ENCODE measurements at regions not wholly inside any gene's neighbourhood (a gene's known extent, or its start where the extent isn't known, plus 50 kb on each side); places are given as distances from the start of the nearest gene placed in this dataset.
"Not testable (repeated sequence)": the region's sequence is repeated elsewhere in the genome, so short reads cannot be mapped to it uniquely, and the experiment has no call there.

DNA sequence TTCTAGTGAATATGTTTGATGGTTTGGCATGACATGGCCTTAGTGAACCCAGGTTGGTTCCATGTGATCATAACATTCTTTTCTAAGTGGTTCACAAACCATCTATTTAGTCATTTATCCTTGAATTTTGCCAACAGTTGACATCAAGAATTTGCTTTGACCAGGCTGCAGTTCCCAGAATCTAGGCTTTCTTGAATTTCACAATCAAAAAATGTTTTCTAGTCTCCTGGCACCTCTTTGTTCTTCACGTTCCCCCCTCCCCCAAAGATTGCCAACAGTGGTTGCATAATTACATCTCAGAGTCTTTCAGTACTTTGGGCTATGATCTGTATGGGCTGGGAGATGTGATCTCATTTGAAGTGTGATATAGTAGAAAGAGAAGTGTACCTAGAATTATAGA, 124.0 kb downstream of the GATA6 start:
- Histone ChIP-seq H3K36me3 (ENCODE audit: control insufficient read depth, insufficient read depth, low read length) (no peaks in the 10 kb centered on the region), H3K27me3 (ENCODE audit: control insufficient read depth, insufficient read depth, low read length) (no peaks in the 10 kb centered on the region), H3K4me3 (ENCODE audit: low read depth, low read length) (no peak overlapping the region)
- TF ChIP-seq, protein P1, sequence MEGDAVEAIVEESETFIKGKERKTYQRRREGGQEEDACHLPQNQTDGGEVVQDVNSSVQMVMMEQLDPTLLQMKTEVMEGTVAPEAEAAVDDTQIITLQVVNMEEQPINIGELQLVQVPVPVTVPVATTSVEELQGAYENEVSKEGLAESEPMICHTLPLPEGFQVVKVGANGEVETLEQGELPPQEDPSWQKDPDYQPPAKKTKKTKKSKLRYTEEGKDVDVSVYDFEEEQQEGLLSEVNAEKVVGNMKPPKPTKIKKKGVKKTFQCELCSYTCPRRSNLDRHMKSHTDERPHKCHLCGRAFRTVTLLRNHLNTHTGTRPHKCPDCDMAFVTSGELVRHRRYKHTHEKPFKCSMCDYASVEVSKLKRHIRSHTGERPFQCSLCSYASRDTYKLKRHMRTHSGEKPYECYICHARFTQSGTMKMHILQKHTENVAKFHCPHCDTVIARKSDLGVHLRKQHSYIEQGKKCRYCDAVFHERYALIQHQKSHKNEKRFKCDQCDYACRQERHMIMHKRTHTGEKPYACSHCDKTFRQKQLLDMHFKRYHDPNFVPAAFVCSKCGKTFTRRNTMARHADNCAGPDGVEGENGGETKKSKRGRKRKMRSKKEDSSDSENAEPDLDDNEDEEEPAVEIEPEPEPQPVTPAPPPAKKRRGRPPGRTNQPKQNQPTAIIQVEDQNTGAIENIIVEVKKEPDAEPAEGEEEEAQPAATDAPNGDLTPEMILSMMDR (IDR thresholded peaks at IDR 0.05; ENCODE audit: insufficient read depth, low read length, poor library complexity, severe bottlenecking) = no peak
- no peak for DNase-seq (ENCODE audit: low read depth)

DNA sequence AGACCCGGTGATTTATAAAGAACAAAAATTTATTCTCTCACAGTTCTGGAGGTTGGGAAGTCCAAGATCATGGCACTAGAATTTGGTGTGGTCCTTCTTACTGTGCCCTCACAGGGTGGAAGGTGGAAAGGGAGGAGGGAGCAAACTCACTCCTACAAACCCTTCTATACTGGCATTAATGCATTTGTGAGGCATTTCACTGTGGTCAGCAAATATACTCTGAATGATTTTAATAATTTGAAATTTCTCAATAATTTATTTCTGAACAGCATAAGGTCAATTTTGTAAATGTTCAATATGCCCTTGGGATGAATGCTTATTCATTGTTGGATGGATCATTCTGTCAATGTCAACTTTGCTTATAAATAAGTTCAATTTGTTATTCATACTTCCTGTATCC, 120.6 kb downstream of the GATA6 start:
- no peak overlapping the region for H3K4me3 ChIP-seq (ENCODE audit: low read depth, low read length)
- no peak for DNase-seq (ENCODE audit: low read depth)
- H3K36me3 ChIP-seq (ENCODE audit: control insufficient read depth, insufficient read depth, low read length) = no peaks in the 10 kb centered on the region
- H3K27me3 ChIP-seq (ENCODE audit: control insufficient read depth, insufficient read depth, low read length) = no peaks in the 10 kb centered on the region
- TF ChIP-seq, protein P1 (IDR thresholded peaks at IDR 0.05; ENCODE audit: insufficient read depth, low read length, poor library complexity, severe bottlenecking) = no peak

DNA sequence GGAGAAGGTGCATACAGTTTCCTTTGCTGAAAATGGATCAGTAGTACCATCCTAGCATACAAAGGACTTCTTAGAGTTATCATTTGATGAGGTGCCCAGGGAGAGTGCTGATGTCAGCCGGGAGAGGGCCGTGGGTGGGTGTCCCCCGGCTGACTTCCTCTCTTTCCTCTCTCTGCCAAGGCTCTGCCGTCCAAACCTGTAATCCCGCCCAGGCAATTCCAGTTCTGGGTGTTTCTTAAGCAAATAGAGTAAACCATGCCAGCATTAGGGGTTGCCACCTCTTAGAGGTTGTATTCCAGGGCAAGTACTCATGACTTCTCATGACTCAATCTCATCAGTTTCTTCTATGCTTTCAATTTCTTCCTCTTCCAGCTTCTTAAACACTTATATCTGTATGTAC, 117.2 kb downstream of the GATA6 start:
- Histone ChIP-seq H3K27me3 (ENCODE audit: control insufficient read depth, insufficient read depth, low read length) (no peaks in the 10 kb centered on the region), H3K36me3 (ENCODE audit: control insufficient read depth, insufficient read depth, low read length) (no peaks in the 10 kb centered on the region), H3K4me3 (ENCODE audit: low read depth, low read length) (no peak overlapping the region)
- no peak for DNase-seq (ENCODE audit: low read depth)
- TF ChIP-seq, protein P1 (IDR thresholded peaks at IDR 0.05; ENCODE audit: insufficient read depth, low read length, poor library complexity, severe bottlenecking) = no peak

DNA sequence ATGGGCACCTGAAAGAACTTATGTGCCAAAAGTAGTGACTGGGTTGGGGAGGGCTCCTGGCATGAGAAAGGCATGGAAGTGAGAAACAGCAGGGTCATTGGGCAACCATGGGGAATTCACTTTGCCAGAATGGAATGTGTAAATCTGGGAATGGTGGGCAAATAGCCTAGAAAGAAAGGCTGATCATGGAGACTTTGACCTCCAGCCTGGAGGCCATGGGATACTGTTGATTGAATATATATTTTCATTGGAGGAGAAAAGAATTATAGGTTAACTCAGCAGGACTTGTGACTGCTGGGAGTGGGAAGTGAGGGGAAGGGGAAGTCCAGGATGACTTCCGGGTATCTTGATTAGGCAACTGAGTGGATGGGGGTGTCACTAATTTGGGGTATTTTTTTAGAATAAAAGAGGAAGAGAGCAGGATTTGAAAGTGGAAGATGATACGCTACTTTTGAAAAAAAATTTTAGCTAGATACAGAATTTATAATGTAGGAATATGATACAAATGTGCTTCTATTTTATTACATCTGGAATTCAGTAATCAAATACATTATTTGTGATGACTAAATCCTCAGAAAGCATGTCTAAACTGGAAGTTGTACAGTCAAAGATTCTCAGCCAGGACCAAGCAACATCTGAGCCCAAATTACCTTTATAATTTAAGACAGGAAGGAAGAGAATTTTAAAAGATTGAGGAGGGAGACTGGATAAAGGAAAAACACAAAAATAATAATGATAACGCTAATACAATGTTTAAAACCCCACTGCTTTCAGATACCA, 116.2 kb downstream of the GATA6 start:
- no peaks in the 10 kb centered on the region for H3K27me3 ChIP-seq (ENCODE audit: control insufficient read depth, insufficient read depth, low read length)
- TF ChIP-seq, protein P1 (IDR thresholded peaks at IDR 0.05; ENCODE audit: insufficient read depth, low read length, poor library complexity, severe bottlenecking) = no peak
- no peaks in the 10 kb centered on the region for H3K36me3 ChIP-seq (ENCODE audit: control insufficient read depth, insufficient read depth, low read length)
- no peak overlapping the region for H3K4me3 ChIP-seq (ENCODE audit: low read depth, low read length)
- no peak for DNase-seq (ENCODE audit: low read depth)

DNA sequence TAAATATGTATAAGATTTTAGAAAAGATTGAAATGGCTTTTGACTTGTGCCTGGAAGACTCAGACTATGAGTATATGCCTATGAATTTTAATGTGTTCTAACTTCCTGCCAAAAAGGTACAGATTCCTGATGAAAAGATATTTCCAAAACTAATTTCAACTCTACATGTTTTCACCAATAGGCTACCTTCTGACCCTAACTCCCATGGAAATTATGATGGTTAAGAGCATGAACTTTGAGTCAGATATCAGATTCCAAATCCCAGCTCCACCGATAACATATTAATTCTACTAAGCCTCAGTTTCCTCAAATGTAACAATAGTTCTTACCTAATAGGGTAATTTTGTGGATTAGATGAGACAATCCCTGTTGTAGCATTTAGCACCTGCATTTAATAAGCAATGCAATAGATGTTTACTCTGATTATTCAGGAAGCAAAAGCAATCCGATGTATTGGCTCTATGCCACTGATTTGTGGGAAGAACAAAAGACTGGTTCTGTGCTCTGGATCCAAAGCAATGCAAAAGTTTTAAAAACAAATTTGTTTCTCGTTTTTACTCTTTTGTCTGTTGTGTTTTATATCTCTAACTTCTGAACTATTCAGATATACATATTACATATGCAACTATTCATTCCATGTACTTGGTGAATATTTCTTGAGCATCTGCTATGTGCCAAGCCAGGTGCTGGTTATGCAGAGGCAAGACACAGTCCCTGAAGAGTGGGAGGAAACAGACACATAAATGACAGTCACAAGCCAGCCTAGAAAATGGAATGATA, 115.4 kb downstream of the GATA6 start:
- Histone ChIP-seq H3K27me3 (ENCODE audit: control insufficient read depth, insufficient read depth, low read length) (no peaks in the 10 kb centered on the region), H3K36me3 (ENCODE audit: control insufficient read depth, insufficient read depth, low read length) (no peaks in the 10 kb centered on the region), H3K4me3 (ENCODE audit: low read depth, low read length) (no peak overlapping the region)
- DNase-seq (ENCODE audit: low read depth) = no peak
- TF ChIP-seq, protein P1 (IDR thresholded peaks at IDR 0.05; ENCODE audit: insufficient read depth, low read length, poor library complexity, severe bottlenecking) = no peak

DNA sequence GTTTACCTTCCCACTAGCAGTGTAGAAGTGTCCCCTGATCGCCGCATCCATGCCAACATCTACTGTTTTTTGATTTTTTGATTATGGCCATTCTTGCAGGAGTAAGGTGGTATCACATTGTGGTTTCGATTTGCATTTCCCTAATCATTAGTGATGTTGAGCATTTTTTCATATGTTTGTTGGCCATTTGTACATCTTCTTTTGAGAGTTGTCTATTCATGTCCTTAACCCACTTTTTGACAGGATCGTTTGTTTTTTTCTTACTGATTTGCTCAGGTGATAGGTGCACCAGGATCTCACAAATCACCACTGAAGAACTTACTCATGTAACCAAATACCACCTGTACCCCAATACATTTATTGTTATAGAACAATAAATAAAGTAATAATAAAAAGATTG, 114.5 kb downstream of the GATA6 start:
- H3K27me3 ChIP-seq (ENCODE audit: control insufficient read depth, insufficient read depth, low read length); H3K4me3 ChIP-seq (ENCODE audit: low read depth, low read length); DNase-seq (ENCODE audit: low read depth); H3K36me3 ChIP-seq (ENCODE audit: control insufficient read depth, insufficient read depth, low read length): not testable (repeated sequence)
